Stimulated activated naive CD4-positive, alpha-beta T cell (primary cell): ENCODE measurements at regions not wholly inside any gene's neighbourhood (a gene's known extent, or its start where the extent isn't known, plus 50 kb on each side); places are given as distances from the start of the nearest gene placed in this dataset.
"Not testable (repeated sequence)": the region's sequence is repeated elsewhere in the genome, so short reads cannot be mapped to it uniquely, and the experiment has no call there.

ENCODE experiments used
- DNase-seq, 6 experiments: peaks; one replicate each; lab custom pipeline; 2025; lab: John Stamatoyannopoulos, UW

DNA sequence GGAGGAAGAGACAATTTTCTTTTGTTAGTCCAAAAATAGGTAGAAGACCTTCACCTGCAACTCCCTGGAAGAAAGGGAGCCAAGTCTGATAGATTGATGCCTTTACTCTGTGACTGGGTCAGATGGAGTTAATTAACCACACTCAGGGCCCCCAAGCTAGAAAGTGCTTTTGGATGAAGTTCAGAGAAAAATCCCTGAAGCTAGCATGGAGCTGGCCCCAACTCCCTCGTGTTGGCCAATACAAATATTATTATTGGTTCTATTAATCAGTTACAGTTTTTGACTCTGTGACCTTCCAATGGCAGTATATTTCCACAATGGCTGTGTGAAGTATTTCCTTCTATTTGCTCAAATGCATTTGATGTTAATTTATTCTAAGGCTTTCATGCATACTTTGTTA lies 1753.5 kb downstream of the EFNA5 start:
- no peak for DNase-seq

DNA sequence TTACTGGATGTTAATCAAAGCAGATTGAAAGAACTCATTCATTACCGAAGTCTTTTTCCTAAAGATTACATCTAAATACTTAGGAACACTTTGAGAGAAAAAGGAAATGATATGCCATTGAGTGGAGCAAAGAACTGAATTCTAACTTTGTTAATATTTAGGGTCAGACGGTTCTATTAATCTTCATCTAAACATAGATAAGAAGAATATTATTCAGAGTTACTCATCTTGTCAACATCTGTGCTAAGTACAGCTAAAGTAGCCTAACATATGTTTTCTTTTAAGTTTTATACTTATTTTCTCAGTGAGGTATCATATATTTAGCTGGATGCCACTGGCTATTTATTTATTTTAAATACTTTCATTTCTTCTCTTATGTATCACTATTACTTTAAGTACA lies 1763.7 kb downstream of the EFNA5 start:
- DNase-seq = no peak

DNA sequence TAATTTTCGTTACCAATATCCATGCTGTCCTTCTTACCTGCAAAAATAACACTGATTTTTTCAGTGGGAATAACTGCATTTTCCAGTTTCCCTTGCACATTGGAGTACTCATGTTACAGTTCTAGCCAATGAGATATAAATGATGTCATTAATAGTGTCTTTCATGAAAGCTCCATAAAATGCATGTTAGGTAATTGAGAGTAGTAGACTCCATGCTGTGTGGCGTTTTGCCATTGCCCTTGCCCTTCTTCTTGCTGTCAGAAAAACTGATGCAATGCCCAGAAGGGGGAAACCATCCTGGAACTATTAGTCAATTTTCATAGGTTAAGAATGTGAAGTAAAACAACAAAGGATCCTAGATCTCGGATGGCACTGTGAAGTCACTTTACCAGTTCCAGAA lies 1765.3 kb downstream of the EFNA5 start:
- DNase-seq = no peak

DNA sequence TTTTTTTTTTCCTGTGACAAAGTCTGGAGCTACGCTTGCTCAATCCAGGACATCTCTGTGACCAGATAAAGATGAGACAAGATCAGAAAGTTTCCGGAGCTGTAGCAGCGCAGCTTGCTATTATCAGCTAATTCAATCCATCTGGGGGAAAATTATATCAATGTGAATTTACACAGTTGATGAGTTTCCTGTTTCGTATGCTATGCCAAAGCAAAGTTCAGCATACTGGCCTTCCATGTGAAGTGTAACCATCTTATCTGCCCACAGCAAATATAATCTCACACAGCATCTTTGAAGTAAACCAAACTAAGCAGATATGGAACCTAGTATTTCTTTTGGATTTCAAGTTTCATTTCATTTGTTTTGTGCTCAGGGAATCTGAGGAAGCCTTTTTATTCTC lies 1767.7 kb downstream of the EFNA5 start:
- no peak for DNase-seq

DNA sequence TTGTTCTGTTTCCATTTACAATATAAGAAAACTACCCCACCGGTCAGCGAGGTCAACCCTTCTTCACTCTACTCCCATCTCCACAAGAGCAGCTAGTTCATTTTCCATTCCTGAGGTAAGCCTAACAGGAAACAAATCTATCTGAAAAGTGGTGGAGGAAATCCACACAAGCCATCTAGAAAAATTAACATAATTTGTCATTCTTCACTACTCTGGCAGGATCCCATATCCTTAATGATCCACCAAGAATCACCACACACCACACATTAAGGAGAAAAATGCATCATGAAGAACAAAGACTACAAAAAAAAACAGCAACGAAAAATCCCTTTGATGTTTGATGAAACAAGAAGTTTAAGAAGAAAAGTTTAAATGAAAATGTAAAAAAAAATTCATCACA lies 1771.0 kb downstream of the EFNA5 start:
- no peak for DNase-seq

DNA sequence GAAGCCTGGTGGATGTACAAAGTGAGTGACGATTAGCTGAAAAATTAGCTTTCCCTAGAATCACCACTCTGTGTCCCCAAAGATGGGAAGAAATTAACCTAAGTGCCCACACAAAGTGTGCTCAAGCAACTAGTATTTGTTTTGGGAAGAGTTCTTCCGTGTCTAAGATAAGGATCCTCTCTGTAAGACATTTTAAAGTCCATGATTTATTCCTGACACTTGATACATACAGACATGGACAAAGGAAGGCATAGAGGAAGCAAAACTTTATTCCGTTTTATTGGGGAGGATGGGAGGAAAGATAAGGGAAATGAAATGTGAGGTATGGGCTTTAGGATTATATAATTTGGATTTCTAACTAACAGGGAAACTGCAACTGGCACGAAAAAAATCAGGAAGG lies 1772.6 kb downstream of the EFNA5 start:
- DNase-seq = no peak

DNA sequence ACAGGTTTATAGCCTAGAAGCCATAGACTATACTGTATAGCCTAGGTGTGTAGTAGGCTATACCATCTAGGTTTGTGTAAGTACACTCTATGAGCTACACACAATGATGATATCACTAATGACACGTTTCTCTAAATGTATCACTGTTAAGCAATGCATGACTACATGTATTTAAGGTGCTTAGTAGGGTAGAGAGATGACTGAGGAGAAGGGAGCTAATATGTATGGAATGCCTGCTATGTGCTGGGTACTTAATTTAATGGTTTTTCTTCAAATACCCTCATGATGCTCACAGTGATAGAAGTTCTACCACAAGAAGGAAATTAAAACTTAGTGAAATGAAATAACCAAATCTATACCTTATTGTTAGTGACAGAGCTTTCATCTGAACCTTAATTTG lies 1785.5 kb downstream of the EFNA5 start:
- DNase-seq = no peak

DNA sequence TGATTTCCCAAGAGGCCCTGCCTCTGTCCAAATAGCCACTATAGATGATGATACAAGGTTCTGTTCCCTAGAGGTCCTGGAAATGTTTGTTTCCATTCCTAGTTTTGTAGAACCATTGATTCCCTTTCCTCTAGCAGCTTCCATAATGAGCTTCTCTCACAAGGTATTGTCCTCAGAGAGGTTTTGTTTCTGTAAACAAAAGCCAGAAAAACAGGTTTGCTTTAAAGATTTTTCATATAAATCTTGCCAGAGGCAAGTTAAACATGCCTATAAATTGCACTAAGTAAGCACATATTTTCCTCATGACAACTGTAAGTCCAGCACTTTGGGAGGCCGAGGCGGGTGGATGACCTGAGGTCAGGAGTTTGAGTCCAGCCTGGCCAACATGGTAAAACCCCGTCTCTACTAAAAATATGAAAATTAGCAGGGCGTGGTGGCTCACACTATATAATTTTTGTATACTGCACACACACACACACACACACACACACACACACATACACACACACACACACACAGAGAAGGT lies 1787.7 kb downstream of the EFNA5 start:
- DNase-seq = no peak

DNA sequence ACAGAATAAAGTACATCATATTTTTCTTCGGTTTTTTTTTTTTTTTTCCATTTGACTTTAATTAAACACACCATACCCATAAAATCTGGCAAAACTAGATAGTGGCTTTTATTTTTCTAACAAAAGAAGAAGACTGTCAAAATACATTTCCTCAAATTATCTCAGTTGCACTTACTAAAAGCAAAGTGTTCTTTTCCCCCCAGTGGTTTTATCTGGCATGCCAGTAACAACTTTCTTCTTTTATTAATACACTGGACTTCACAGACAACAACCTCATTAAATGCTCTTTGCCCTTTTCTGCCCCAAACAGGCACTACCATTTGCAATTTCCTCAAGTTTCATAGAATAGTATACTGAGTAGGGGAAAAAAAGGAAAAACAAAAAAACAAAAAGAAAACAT lies 1792.3 kb downstream of the EFNA5 start:
- DNase-seq = no peak

DNA sequence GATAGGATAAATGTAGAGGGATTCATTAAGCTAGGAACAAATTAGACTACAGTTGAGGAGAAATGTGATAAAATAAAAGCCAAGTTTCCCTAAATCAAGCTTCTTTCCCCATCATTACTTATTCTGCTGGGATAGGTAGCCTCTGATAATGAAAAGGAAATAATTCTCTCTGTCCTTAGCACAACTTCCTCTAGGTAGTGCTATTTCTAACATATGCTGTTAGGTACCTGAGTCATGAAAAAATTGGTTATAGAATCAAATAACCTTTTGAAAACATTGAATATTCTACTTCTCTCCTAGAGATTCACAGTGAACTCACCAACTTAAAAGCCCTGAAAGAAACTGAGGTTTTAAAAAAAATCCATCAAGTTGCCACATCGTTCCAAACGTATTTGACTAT lies 1793.1 kb downstream of the EFNA5 start:
- DNase-seq = no peak

DNA sequence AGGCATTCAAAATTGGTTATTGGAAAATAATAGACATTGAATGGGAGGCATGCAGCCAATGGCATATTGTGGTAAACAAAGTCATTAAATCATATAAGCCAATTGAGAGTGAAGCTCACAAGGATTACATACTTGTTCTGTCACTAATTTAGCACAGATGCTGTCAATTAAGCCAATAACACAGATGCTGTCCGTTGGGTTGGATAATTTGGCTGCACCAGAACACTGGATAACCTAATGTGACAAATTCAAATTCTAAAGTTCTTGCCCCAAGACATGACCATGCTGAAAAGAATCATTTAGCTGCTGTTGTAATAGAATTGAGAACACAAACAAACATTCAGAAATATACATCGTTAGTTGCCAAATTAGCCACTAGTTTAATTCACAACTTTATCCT lies 1796.4 kb downstream of the EFNA5 start:
- DNase-seq = no peak

DNA sequence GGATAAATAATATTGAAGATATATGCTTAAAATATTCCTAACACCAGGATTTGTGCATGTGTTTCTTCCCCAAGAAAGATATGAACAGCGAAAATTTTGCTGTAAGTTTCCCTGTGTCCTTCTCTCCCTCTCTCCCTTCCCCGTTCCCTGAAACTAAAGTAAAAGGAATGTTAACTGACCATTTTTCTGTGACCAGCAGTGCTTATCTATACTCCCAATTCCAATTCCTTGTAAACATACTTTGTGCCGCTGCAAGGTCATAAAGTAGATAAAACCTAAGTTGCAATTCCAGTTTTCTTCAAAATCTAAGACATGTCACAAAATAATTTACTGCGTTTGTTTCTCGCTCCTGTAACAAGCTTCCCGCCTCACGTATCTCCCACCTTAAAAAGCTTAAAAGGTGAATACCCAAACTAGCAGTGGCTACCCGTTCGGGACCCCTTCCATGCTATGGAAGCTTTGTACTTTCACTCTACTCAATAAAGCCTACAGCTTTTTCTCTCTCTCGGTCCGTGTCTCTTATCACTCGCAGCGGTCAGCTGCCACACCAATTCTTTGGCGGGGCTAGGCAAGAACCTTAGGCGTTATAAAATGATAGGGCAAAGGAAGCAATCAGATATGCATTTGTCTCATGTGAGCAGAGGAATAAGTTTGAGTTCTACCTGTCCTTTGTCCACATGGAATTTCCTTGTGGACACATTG lies 1798.0 kb downstream of the EFNA5 start:
- DNase-seq = no peak

DNA sequence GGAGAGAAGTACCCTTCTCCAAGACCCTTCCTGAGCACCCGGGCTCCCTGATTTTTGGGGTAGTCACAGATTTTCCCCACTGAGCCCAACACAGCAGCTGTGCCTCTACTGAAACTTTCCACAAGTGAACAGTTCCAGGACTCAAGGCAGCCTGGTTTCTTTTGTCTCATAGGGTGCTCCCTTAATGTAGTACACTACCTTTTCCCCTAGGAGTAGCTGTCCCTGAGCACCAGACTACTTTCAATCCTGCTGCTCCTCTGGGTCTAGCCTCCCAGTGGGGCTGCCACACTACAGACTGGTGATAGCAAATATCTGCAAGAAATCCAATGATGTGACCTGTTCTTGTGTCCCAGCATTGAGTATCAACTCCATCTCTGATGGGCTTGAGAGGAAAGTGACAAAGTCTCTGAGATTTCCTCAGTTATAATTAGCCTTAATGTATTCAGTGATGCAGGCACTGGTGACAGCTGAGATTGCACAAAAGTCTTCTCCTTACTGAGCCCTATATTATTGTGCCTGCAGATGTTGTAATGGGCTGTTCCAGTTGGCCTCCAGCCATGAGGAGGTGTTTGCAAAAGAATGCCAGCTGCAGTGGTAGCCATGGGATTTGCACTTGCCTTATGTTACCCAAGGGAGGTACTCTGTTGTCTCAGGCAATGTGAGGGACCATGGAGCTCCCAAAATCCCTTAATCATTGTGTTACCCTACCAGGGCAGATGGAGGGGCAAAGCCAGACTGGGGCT lies 1802.5 kb downstream of the EFNA5 start:
- DNase-seq = no peak

DNA sequence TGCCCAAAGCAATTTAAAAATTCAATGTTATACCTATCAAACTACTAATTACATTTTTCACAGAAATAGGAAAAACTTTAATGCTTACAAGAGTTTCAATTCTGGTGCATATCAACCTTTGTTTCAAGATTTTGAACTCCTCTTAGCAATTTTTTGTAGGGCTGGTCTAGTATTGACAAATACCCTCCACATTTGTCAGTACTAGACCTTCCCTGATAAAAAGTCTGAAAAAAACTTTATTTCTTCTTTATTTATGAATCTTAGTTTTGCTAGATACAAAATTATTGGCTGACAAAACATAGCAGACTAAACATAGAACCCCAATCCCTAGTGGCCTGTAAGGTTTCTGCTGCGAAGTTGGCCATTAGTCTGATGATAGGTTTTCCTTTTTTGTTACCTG lies 1804.9 kb downstream of the EFNA5 start:
- DNase-seq = no peak

DNA sequence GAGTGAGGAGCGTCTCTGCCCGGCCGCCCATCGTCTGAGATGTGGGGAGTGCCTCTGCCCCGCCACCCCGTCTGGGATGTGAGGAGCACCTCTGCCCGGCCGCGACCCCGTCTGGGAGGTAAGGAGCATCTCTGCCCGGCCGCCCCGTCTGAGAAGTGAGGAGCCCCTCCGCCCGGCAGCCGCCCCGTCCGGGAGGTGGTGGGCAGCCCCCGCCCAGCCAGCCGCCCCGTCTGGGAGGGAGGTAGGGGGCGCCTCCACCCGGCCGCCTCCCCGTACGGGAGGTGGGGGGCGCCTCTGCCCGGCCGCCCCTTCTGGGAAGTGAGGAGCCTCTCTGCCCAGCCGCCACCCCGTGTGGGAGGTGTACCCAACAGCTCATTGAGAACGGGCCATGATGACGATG lies 1811.4 kb downstream of the EFNA5 start:
- not testable (repeated sequence) for DNase-seq

DNA sequence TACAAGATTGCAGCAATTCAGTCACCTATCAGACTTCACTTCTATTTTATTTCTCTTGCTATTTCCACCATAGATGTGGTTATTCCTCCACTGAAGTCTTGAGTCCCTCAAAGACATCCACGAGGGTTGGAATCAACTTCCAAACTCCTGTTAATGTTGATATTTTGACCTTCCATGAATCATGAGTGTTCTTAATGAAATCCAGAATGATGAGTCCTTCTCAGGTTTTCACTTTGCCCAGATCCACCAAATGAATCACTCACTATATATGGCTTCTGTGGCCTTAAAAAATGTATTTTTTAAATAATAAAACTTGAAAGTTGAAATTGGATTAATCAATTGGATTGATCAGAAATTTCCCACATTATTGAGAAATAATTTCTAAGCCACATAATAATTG lies 1821.0 kb downstream of the EFNA5 start:
- DNase-seq = no peak

DNA sequence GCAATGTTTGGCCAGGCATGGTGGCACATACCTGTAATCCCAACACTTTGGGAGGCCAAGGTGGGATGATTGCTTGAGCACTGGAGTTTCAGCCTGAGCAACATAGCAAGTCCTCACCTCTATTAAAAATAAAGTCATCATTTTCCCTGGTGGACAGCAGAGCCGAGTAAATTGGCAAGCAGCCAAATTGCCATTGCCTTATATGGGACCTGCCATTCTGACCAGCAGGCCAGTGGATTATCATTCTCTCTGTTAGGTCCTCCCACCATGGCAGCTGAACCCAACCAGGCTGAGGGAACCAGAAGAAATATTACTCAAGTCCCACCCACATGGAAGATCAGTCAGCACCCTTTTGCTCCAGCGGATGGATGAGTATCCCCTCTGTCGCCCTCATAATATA lies 1829.9 kb downstream of the EFNA5 start:
- no peak for DNase-seq

DNA sequence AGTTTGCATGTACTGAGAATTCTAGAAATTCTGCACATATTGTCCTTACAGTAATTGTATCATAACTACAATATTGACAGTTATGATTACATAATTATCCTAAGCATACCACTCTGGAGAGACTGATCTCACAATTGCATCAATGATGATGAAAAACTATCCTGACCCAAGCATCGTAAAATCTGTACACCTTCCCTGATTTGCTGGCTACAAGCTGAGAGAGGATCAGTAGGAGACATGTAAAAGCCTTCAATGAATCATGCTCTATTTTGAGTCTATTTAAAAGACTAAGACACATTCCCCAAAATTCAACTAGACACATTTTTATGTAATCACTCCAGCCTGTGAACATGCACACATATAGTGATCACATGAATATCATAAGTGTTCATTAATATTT lies 1833.8 kb downstream of the EFNA5 start:
- no peak for DNase-seq

DNA sequence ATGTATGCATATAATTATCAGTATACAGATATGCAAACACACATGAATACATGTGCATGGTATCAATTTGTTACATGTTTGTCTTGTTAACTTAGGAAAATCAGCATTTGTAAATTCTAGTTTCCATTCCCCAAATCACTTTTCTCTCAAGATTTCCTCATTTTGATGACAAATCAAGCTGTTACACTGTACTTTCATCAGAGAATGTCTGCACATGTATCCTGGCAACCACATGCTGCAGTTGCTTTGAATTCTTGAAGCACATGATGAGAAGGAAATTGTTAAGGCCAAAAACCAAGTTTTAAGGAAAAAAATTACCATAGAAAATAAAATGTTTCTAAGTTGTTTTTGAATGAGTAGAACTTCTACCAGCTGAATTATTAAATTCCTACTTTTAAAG lies 1834.5 kb downstream of the EFNA5 start:
- no peak for DNase-seq

DNA sequence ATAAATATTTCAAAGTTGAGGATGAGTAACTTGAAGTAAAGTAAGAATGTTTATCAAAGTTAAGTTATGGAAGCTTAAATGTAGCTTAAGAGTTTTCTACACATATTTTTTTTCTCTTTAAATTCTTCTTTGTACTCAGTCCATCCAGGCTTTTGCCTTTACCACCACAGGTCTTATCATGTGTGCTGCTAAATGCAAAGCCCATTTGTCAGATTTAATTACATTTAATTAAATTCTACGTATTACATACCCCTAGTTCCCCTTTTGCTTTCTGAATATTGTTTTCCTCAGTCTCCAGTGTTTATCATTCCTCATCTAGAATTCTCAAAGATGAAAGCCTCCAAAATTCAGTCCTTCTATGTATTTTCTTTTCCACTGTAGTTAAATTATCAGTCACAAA lies 1841.9 kb downstream of the EFNA5 start:
- no peak for DNase-seq

DNA sequence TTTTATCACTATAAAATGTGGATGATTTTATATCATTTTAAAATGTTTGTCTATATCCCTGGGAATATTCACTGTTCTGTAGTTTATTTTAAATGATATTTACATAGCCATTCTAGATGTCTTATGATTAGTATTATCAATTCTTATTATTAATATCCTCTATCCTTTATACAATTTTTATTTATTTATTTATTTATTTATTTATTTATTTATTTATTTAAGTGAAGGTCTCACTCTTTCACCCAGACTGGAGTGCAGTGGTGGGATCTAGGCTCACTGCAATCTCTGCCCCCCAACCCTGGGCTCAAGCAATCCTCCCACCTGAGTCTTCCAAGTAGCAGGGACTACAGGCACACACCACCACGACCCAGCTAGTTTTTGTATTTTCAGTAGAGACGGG lies 1848.9 kb downstream of the EFNA5 start:
- no peak for DNase-seq

DNA sequence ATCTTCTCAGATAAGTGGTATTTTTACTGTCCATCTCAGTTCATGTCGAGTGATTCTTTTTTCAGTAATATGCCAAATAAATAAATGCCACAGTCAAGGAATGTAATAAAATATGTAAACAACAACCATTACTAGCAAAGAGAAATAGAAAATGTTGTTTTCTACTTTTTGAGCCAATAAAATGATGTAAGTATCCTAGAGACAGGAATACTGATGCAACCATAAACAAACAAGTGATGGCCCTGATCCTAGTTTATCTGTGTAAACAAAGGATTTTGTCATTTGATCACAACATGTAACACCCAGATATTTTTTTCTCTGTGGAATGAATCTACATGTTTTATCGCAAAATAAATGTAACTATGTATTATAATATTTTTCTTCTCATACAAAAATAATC lies 1852.8 kb downstream of the EFNA5 start:
- DNase-seq = no peak

DNA sequence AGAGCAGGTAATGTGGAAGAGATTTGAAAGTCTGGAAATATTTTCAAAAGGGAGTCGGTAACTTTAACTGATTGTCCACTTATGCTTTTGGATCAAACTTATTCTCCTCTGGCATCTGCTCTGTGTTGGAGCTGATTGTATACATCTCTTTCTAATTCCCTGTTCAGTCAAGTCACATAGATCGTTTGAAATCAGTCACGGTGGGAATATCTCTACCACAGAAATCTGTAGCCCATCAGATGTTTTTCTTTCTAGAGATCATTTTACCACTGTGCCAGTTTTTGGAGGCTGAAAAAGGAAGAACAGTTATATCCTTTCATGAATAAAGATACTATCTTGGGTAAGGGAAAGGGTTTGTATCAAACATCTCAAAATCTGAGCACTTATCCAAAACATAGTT lies 1853.3 kb downstream of the EFNA5 start:
- DNase-seq = no peak

DNA sequence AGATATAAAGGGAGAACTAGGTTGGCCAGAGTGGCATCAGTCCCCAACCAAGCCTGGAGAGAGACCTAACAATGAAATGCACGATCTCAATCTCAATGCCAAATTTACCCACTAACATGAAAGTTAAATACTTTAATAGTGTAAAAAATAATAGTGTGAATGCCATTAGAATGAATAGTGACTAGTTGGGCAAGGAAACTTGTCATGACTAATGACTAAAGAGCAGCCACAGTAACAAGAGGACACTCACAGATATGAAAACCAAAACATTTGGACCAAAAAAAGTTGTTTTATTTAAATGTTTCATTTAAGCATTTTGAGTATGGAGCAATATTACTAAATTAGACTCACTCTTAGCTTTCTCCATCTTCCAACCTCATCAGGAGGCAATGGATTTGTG lies 1853.8 kb downstream of the EFNA5 start:
- DNase-seq = no peak
